H1 (cell line): ENCODE measurements at regions not wholly inside any gene's neighbourhood (a gene's known extent, or its start where the extent isn't known, plus 50 kb on each side); places are given as distances from the start of the nearest gene placed in this dataset.
"Not testable (repeated sequence)": the region's sequence is repeated elsewhere in the genome, so short reads cannot be mapped to it uniquely, and the experiment has no call there.

Source experiments
- CHD1 ChIP-seq: IDR thresholded peaks from 2 replicates; pipeline ENCODE4 v1.6.1; 2012; ENCODE audit warnings: low read depth, low read length, improper control_type of control experiment
- GABPA ChIP-seq: IDR thresholded peaks from 2 replicates; pipeline ENCODE4 v1.6.1; 2011; ENCODE audit warnings: mild to moderate bottlenecking, low read length, moderate library complexity, borderline replicate concordance; ENCODE audit not compliant: insufficient read depth
- RAD21 ChIP-seq, 2 experiments: IDR thresholded peaks in 1 of 2; conservative IDR thresholded peaks in 1 of 2; 2 replicates each; pipeline ENCODE4 v1.6.1; 2011; ENCODE audit warnings: low read depth in 2 of 2, low read length in 2 of 2, improper control_type of control experiment in 1 of 2, inconsistent platforms in 1 of 2, mild to moderate bottlenecking in 1 of 2, moderate library complexity in 1 of 2
- TF ChIP-seq, protein P1 (sequence below): IDR thresholded peaks from 2 replicates; pipeline ENCODE4 v1.6.1; 2012; ENCODE audit warnings: low read length, inconsistent platforms
- TF ChIP-seq, protein P2 (sequence below), 3 experiments: IDR thresholded peaks; 1 replicate in 2 of 3; 2 replicates in 1 of 3; pipeline versions ENCODE4 v1.5.1 to v1.6.1; 2011; ENCODE audit warnings: low read length in 3 of 3, mild to moderate bottlenecking in 3 of 3, inconsistent platforms in 2 of 3, low read depth in 1 of 3, moderate library complexity in 1 of 3; ENCODE audit not compliant: insufficient read depth in 1 of 3; ENCODE audit errors: control extremely low read depth in 1 of 3

DNA sequence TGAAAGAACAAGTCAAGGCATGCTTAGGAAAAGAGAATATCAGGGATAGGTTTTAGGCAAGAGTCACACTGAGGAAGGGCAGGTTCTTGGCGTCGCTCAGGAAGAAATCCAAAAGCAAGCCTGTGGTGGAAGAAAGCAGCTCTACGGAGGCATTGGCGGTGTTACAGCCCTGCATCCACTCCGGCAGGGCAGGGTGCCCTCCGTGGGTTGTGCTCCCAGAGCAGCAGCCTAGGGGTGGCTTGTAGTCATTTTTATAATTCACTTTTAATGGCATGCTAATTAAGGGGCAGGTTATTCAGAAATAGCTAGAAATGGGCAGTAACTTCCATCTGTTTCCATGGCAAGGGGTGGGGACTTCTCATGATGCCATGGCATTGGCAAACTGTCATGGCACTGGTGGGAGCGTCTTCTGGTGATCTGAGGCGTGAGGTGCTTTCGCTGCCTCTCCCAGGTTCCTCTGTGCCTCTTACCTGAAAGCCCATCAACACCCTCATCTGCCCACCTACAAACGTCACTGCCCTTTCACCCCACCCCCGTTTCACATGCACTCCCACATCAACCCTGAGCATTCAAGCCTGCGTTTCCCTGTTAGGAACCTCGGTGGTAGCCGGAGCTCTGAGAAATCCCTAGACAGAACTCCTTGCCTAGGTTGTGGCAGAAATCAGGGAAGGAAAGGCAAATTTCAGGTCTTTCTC is 1763.8 kb upstream of the TPTE start:
- TF ChIP-seq, protein P1, sequence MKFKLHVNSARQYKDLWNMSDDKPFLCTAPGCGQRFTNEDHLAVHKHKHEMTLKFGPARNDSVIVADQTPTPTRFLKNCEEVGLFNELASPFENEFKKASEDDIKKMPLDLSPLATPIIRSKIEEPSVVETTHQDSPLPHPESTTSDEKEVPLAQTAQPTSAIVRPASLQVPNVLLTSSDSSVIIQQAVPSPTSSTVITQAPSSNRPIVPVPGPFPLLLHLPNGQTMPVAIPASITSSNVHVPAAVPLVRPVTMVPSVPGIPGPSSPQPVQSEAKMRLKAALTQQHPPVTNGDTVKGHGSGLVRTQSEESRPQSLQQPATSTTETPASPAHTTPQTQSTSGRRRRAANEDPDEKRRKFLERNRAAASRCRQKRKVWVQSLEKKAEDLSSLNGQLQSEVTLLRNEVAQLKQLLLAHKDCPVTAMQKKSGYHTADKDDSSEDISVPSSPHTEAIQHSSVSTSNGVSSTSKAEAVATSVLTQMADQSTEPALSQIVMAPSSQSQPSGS: not testable (repeated sequence)
- TF ChIP-seq, protein P2, sequence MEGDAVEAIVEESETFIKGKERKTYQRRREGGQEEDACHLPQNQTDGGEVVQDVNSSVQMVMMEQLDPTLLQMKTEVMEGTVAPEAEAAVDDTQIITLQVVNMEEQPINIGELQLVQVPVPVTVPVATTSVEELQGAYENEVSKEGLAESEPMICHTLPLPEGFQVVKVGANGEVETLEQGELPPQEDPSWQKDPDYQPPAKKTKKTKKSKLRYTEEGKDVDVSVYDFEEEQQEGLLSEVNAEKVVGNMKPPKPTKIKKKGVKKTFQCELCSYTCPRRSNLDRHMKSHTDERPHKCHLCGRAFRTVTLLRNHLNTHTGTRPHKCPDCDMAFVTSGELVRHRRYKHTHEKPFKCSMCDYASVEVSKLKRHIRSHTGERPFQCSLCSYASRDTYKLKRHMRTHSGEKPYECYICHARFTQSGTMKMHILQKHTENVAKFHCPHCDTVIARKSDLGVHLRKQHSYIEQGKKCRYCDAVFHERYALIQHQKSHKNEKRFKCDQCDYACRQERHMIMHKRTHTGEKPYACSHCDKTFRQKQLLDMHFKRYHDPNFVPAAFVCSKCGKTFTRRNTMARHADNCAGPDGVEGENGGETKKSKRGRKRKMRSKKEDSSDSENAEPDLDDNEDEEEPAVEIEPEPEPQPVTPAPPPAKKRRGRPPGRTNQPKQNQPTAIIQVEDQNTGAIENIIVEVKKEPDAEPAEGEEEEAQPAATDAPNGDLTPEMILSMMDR (IDR thresholded peaks at IDR 0.05; ENCODE audit: control extremely low read depth in 1 of 3, insufficient read depth in 1 of 3, low read depth in 1 of 3, low read length in 3 of 3): not testable (repeated sequence)
- not testable (repeated sequence) for TF ChIP-seq GABPA; CHD1; RAD21 (IDR thresholded peaks at IDR 0.05 in 1 of 2, conservative IDR thresholded peaks at IDR 0.05 in 1 of 2; ENCODE audit: low read depth in 2 of 2, low read length in 2 of 2)
